CD4-positive, alpha-beta T cell (primary cell): ENCODE measurements at regions not wholly inside any gene's neighbourhood (a gene's known extent, or its start where the extent isn't known, plus 50 kb on each side); places are given as distances from the start of the nearest gene placed in this dataset.

Experiments
- ATAC-seq: fragments of 200-7000 bp; cut with Tn5 transposase; one replicate; pipeline ENCODE4 v1.10.0; 2022; ENCODE audit warnings: mild to moderate bottlenecking; ENCODE audit not compliant: poor library complexity
- CTCF ChIA-PET: fragments of 350-600 bp; sonication (Branson Sonifier 250); formaldehyde crosslinking; loops from one replicate; lab custom pipeline; 2021; ENCODE audit warnings: antibody characterized with exemption, inconsistent platforms; lab: Charles Lee
- POLR2A ChIA-PET: fragments of 350-600 bp; sonication (Branson Sonifier 250); formaldehyde crosslinking; loops from one replicate; lab custom pipeline; 2021; ENCODE audit warnings: antibody characterized with exemption, inconsistent platforms; lab: Charles Lee
- DNase-seq, 14 experiments: peaks; one replicate each; pipeline ENCODE4 v3.0.0-alpha.2; 2013 to 2020; ENCODE audit warnings: mixed read lengths in 2 of 14
- H3K27ac ChIP-seq, 2 donors: one replicate each; pipeline versions ENCODE4 v1.5.1 to v1.7.0; 2013; ENCODE audit warnings: low read length in 2 of 2, low read depth in 1 of 2, mild to moderate bottlenecking in 1 of 2
- H3K27me3 ChIP-seq, 2 experiments: 1 replicate in 1 of 2; 2 replicates in 1 of 2; pipeline versions ENCODE4 v1.6.1 to v1.7.0; 2013; ENCODE audit warnings: low read length in 2 of 2, control low read depth in 1 of 2, mild to moderate bottlenecking in 1 of 2, moderate library complexity in 1 of 2; ENCODE audit not compliant: insufficient read depth in 2 of 2, control insufficient read depth in 1 of 2
- H3K36me3 ChIP-seq: one replicate; pipeline ENCODE4 v1.6.1; 2013; ENCODE audit warnings: low read length, control low read depth; ENCODE audit not compliant: insufficient read depth
- H3K4me1 ChIP-seq: one replicate; pipeline ENCODE4 v1.6.1; 2013; ENCODE audit warnings: low read length, control low read depth; ENCODE audit not compliant: insufficient read depth
- H3K4me3 ChIP-seq: one replicate; pipeline ENCODE4 v1.5.1; 2013; ENCODE audit warnings: mild to moderate bottlenecking, low read length, moderate library complexity
- H3K9me3 ChIP-seq, 2 experiments: 1 replicate in 1 of 2; 2 replicates in 1 of 2; pipeline versions ENCODE4 v1.6.1 to v1.7.0; 2013; ENCODE audit warnings: low read length in 2 of 2, mild to moderate bottlenecking in 2 of 2, control low read depth in 1 of 2, moderate library complexity in 1 of 2; ENCODE audit not compliant: control insufficient read depth in 1 of 2, insufficient read depth in 1 of 2
- H3K27ac Mint-ChIP-seq: one replicate; pipeline ENCODE4 v1.8.0; 2020; ENCODE audit warnings: mixed read lengths
- H3K27me3 Mint-ChIP-seq: one replicate; pipeline ENCODE4 v1.8.0; 2021; ENCODE audit warnings: mixed read lengths
- H3K36me3 Mint-ChIP-seq: one replicate; pipeline ENCODE4 v1.8.0; 2021; ENCODE audit warnings: low read depth, mixed read lengths
- H3K4me1 Mint-ChIP-seq: one replicate; pipeline ENCODE4 v1.8.0; 2021; ENCODE audit warnings: low read depth, mixed read lengths
- H3K4me3 Mint-ChIP-seq: one replicate; pipeline ENCODE4 v1.8.0; 2020; ENCODE audit warnings: mild to moderate bottlenecking, mixed read lengths
- H3K9me3 Mint-ChIP-seq: one replicate; pipeline ENCODE4 v1.8.0; 2020; ENCODE audit warnings: mixed read lengths
- intact Hi-C, 2 experiments: fragments of 100-400 bp; cut with DNase I in 1 of 2; cut with micrococcal nuclease in 1 of 2; formaldehyde crosslinking; loops; one replicate each; pipeline versions ENCODE4 v1.15.1 to v1.9.0; 2023 to 2025; cut with DNase I, micrococcal nuclease
- TF ChIP-seq, protein P1 (sequence below): fragments of 200-600 bp; IDR thresholded peaks from one replicate; pipeline ENCODE4 v1.8.0; 2022; ENCODE audit warnings: antibody characterized with exemption, mild to moderate bottlenecking

- ChIA-PET POLR2A (no interaction called here), CTCF (no interaction called here)
- no peaks in the 10 kb centered on the region for H3K9me3 ChIP-seq
Observed at GRCh38 chr9:113701774-113702755, 174.0 kb upstream of the ZNF618 start.

GRCh38 chr9:113705306-113705927, 170.7 kb upstream of the ZNF618 start:
- CTCF ChIA-PET = no interaction called here
- no peaks in the 10 kb centered on the region for H3K4me1 ChIP-seq
- no peak overlapping the region for H3K27ac ChIP-seq
- Mint-ChIP-seq H3K4me1 (no peaks in the 10 kb centered on the region), H3K27ac (no peak overlapping the region), H3K36me3 (no peaks in the 10 kb centered on the region), H3K9me3 (peaks cover 3% of the 10 kb centered on the region), H3K4me3 (no peak overlapping the region), H3K27me3 (peaks cover 13% of the 10 kb centered on the region)
- DNase-seq = peak in 1 of 14 experiments; percentile 42
- H3K27me3 ChIP-seq = peaks cover 3 to 4% of the 10 kb centered on the region in 2 experiments
- H3K9me3 ChIP-seq = no peaks in the 10 kb centered on the region
- TF ChIP-seq, protein P1, sequence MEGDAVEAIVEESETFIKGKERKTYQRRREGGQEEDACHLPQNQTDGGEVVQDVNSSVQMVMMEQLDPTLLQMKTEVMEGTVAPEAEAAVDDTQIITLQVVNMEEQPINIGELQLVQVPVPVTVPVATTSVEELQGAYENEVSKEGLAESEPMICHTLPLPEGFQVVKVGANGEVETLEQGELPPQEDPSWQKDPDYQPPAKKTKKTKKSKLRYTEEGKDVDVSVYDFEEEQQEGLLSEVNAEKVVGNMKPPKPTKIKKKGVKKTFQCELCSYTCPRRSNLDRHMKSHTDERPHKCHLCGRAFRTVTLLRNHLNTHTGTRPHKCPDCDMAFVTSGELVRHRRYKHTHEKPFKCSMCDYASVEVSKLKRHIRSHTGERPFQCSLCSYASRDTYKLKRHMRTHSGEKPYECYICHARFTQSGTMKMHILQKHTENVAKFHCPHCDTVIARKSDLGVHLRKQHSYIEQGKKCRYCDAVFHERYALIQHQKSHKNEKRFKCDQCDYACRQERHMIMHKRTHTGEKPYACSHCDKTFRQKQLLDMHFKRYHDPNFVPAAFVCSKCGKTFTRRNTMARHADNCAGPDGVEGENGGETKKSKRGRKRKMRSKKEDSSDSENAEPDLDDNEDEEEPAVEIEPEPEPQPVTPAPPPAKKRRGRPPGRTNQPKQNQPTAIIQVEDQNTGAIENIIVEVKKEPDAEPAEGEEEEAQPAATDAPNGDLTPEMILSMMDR = no peak
- H3K4me3 ChIP-seq = no peak overlapping the region
- ATAC-seq = no peak
- H3K36me3 ChIP-seq = no peaks in the 10 kb centered on the region
- POLR2A ChIA-PET = no interaction called here
- intact Hi-C loops = no loop called here

More at GRCh38 chr9:113701774-113702755, 174.0 kb upstream of the ZNF618 start:
- Mint-ChIP-seq H3K27me3 (peaks cover 20% of the 10 kb centered on the region), H3K4me1 (no peaks in the 10 kb centered on the region), H3K4me3 (no peak overlapping the region), H3K27ac (no peak overlapping the region), H3K36me3 (no peaks in the 10 kb centered on the region), H3K9me3 (no peaks in the 10 kb centered on the region)
- DNase-seq (no peak), ATAC-seq (no peak)
- Histone ChIP-seq H3K36me3 (no peaks in the 10 kb centered on the region), H3K27ac (no peak overlapping the region), H3K4me3 (no peak overlapping the region), H3K4me1 (no peaks in the 10 kb centered on the region), H3K27me3 (no peaks in the 10 kb centered on the region)
- TF ChIP-seq, protein P1 = no peak
- intact Hi-C loops = no loop called here

- ChIA-PET CTCF (no interaction called here), POLR2A (no interaction called here)
- H3K9me3 Mint-ChIP-seq = peaks cover 3% of the 10 kb centered on the region
Observed at GRCh38 chr9:113705928-113706519, 170.1 kb upstream of the ZNF618 start.

More at GRCh38 chr9:113705928-113706519, 170.1 kb upstream of the ZNF618 start:
- Histone ChIP-seq H3K4me1 (no peaks in the 10 kb centered on the region), H3K27me3 (peaks cover 4 to 5% of the 10 kb centered on the region in 2 experiments), H3K27ac (no peak overlapping the region), H3K9me3 (no peaks in the 10 kb centered on the region), H3K36me3 (no peaks in the 10 kb centered on the region), H3K4me3 (no peak overlapping the region)
- H3K4me1 Mint-ChIP-seq = no peaks in the 10 kb centered on the region
- H3K36me3 Mint-ChIP-seq = no peaks in the 10 kb centered on the region
- H3K27ac Mint-ChIP-seq = no peak overlapping the region
- DNase-seq (no peak), ATAC-seq (no peak)
- intact Hi-C loops = no loop called here
- TF ChIP-seq, protein P1 = no peak
- peaks cover 16% of the 10 kb centered on the region for H3K27me3 Mint-ChIP-seq
- H3K4me3 Mint-ChIP-seq = no peak overlapping the region
